GM21786 (cell line): ENCODE measurements at regions not wholly inside any gene's neighbourhood (a gene's known extent, or its start where the extent isn't known, plus 50 kb on each side); places are given as distances from the start of the nearest gene placed in this dataset.
"Not testable (repeated sequence)": the region's sequence is repeated elsewhere in the genome, so short reads cannot be mapped to it uniquely, and the experiment has no call there.

ENCODE experiments used
- ATAC-seq: cut with Tn5 transposase; IDR thresholded peaks from one replicate; pipeline ENCODE4 v1.9.1; 2021; ENCODE audit not compliant: unreplicated experiment

DNA sequence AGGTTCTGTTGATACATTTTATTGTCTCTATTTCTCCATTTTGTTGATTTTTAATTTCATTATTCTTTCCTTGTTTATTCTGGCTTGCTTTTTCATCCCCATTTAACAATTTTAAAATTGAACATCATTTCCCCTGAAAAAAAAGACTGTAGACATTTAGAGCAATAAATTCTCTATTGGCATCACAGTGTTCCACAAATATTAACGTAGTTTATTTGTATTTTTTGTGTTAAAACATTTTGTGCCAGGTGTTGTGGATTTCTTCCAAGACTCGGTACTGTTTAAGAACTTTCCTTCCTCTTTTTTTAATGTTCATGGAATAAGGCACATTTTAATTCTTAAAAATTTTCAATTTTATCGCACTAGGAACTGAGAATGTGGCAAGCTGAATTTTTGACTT, 156.1 kb upstream of the NPY start:
- ATAC-seq: no peak

DNA sequence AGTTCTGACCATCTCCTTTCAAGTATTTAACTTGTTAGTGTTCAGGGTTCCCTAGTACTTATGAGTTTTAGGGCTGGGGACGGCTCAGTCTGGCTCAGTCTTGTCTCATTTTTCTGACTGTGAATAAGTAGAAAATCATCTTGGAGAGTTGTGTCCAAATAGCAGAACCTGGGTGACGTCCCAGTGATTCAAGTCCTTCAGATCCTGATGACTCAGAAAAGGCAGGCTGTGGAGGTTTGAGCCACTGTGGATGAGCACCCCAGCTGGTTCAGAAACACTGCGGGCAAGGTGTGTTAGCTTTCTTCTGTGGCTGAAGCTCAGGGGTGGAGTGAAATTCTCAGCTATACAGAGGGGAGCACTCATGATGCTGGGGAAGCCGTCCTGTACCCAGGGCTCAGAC, 154.4 kb upstream of the NPY start:
- ATAC-seq: no peak

DNA sequence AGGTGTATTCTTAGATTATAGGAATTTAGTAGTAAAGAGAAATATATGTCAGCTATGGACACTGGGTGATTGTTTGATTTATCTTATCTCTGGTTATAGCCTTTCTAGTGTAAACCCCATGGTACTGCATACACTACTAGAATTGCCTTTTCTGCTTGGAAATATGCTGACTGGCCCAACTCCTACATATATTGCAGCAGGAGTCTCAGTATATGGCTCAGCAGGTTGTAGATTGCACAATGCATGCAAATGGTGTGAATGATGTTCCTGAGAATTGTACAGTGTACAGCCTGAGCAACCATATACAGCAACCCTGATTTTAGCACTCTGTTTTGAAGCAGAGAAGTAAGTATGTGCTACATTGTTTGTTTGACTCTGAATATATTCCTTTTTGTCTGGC, 153.4 kb upstream of the NPY start:
- ATAC-seq: no peak

DNA sequence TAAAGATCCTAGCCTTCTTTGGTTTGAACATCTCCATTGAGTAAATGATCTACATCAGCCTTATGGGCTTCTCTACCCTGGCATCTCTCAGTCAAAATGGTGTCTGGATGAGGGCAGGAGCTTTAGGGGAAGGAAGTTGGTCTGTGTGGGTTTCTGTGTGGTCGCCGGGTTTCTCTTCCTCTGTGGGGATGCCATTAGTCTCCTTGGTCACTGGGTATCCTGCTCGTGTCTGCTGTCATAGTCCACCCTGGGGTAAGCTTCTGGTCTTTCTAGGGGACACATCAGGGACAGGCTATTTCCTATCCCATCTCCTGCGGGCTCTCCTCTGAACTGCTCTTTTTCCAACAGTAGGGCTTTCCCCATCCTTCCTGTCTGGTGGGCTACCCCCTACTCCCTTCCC, 150.3 kb upstream of the NPY start:
- peak; percentile 41 for ATAC-seq

DNA sequence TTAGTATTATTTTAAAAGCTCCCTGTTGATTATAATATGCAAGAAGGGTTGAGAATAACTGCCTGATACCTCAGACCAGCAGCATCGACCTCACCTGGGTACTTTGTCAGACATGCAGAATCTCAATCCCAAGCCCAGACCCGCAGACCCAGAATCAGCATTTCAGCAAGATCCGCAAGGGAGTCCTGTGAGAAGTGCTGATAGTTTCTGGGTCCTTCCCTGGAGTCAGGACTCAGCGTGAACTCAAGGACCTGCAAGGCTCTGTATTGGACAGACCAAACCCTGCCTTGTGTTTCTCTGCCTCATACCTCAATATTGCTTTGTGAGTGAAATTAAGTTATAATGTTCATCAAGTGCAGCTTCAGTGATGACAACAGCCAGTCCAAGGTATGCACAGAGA, 149.5 kb upstream of the NPY start:
- no peak for ATAC-seq

DNA sequence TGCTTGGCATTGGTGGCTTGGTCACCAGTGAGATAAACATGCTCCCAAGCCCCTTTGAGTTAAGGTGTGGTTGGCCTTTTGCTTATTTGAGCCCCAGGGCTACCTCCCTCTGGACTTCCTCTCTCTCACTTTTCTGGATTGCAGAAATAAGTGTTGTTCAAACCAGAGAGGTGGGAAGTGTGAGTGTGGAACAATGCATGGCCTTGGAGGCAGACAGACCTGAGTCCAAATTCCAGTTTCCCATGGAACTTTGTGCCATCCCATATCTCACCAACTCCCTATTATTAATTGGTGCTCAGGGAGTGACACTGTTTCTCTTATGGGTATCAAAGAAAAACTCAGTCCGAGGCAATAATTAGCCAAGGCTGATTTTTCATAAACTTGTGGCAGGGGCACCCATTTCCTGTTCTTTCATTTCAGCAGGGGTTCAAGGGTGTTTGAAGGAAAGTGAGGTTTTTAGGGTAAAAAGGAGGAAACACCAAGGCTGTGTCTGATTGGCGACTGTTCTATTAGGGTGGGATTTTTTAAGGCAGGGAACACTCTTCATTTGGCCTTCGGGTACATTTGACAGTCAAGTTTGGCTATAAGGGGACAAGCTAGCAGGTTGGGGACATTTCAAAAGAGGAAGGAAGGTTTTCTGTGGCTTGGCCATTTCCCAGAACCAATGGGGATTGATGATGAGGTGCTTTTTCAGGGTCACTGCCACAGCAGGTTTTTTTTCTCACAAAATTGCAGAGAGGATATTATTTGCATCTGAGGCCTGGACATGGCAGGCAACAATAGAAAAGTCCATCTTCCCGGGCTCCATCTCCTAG, 148.8 kb upstream of the NPY start:
- ATAC-seq: peak; percentile 73

DNA sequence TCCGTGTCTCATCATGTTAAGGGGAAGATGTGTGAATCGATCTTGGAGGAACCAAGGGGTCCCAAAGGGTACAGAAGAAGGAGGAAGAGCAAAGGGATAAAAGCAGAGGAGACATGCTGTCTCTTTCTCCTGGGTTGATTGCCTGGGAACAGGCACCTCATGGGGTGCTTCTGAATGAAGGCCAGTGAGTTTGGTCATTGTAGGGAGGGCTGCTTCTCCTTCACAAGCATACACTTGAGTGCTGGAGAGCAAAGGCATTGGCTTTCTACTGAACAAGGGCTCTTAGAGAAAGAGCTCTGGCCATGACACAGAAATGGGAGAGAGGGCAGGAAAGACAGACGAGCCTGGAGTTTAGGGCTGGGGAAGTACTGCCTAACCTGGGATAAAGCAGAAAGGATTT, 146.7 kb upstream of the NPY start:
- ATAC-seq: no peak

DNA sequence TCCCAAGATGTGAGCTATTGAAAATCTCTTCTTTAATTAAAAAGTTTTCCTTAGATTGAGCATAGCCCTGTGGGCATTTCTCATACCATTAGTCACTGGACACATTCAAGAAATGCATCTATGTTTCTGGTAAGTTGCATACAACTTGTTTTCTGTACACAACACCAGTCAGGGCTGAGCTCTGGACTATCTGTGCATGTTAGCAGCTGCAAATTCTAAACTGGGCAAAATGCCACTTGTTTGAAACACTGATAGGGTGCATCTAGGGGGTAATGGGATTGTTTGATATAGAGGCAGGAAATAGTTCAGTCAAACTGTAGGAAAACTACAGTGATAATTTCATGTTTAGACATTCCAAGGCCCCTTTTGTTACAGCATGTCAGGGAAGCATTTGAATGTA, 145.6 kb upstream of the NPY start:
- ATAC-seq: no peak

DNA sequence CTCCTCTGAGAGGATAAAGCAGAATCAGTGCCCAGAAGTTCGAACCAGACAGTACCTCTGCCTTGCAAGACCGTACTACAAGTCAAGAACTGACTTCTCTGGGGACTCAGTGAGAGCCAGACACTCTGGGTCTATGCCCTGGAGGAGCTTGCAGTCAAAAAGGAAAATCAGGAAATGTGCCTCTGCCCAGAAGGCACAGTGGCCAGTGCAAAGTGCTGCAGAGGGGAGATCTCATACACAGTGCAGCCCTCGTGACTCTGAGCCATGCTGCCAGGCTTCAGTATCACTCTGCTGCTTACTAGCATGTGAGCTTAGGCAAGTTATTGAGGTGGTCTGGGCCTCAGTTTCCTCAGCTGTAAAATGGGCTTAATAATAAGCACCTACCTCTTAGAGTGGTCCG, 144.0 kb upstream of the NPY start:
- ATAC-seq: no peak

DNA sequence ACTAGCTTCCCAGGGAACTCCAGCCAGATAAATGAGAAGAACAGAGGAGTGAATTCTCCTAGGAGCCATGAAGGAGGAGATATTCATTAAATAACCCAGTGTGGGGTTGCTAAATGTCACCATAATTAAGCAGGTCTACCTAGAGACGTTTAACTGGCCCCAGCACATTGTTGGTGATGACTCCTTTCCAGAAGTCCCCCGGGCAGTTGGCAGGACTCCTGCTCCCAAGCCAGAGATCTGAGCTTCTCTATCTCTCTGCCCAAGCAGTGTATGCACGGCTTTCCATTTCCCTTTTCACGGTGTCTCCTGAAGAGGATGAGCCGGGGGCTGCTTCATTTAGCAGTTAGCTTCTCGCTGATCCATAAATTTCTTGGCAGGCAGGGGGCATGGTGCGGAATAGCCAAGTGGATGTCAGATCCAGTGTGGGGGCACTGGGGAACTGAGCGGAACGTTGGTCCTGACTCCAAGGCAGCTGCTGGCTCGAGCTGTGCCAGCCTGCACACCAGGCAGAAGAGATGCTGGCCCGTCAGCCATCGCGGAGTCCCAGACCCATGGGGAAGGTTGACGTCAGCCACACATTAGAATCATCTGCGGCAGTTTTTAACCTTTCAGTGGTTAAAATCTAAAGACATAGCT, 142.0 kb upstream of the NPY start:
- no peak for ATAC-seq

DNA sequence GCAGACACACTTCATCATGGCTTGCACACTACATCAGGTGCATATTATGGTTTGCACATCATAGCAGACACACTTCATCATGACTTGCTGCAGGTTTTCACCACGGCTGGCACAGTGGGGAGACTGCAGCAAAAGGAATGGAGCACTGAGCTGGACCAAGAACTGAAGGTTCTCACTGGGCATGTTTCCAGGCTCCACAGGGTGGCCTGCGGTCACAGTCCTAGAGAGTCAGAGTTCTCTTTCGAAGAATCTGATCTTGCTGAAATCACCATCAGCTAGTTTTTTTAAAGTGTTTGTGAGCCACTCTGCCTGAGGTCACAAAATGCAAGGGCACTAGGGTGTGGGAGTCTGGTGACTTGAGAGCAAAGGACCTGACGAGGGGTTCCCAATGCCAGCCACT, 140.4 kb upstream of the NPY start:
- ATAC-seq: no peak

DNA sequence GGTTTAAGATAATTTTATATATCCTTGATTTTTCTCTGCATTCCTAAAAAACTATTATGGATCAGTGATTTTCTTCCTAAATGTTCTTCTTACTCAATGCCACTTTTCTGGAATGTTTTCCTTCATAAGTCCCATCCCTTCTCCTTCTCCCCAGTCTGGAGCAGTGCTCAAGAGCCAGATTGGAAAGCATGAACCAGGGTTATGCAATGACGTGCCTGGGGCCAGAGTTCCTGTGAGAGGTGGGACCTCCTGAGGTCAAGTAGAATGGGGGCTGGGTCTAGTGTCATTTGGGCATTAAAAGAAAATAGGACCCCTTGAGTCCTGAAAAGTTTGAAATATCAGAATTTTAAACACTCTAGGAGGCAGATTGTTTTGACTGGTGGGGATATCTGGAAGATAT, 132.0 kb upstream of the NPY start:
- ATAC-seq: no peak

DNA sequence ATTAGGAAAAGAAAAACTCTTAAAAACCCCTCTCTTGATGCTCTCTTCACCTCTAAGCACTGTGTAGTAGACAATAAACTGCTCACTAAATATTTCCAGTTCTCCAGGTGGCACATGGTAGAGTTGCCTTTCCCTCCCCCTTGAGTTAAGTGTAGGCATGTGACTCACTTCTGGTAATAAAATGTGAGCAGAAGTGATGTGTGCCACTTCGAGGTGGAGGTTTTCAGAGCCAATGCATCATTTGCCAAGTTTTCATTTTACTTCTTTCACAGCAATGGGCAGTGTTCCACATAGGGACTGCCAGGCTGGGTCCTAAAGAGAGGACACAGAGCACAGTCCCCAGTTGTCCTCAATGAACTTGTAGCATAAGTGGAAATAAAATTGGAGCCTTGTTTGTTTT, 131.6 kb upstream of the NPY start:
- ATAC-seq: no peak

DNA sequence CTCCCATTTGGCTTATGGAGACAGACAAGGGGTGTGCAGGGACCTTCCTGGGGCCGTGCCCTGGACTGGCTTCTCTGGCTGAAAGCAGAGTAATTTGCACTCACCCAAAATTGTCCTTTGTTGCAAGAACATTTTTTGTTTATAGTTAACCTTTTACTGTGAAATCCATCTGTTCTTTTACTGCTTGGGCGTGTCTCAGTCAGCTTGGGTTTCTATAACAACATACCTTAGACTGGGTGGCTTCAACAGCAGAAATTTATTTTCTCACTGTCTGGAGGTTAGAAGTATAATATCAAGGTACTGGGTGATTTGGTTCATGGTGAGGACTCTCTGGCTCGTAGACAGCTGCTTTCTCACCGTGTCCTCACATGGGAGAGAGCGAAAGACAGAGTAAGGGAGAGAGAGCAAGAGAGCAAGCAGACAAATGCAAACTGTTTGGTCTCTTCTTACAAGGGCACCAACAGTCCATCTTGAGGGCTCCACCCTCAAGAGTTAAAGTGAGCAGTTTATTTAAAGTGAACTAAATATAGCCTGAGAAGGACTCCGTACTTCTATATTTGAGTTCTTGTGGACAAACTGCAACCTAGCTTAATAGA, 131.0 kb upstream of the NPY start:
- ATAC-seq: no peak

DNA sequence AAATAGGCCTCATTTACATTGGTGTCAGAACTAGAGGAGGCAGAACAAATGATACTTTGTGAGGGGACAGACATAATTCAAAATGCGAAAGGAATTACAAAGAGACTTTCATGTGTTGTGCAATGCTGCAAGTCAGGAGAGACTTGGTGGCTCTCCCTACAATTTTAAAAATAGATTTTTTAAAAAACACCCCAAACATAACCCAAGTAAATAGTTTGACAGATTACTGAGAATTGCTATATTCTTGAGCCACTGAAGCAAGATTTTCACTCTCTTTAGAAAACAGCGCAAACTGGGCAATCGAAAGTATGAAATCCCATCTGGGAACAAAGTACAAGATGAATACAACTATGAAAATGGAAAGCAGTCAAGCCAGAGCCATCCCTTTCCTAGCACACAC, 126.3 kb upstream of the NPY start:
- ATAC-seq: no peak

DNA sequence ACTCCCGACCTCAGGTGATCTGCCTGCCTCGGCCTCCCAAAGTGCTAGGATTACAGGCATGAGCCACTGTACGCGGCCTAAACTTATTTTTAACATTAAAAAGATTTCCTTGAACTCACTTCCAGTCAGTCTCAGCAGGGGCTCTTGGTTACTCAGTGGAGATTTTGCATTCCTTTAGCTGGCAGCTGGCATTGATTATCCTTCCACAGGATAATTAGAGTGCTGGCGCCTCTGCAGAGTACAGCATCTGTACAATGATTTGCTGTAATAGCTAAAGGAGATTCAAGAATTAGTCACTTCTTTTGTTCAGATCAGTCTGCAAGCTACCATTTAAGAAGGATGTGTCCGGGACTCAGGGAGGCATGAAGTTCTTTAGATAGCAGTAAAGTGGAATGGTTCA, 125.0 kb upstream of the NPY start:
- ATAC-seq: no peak

DNA sequence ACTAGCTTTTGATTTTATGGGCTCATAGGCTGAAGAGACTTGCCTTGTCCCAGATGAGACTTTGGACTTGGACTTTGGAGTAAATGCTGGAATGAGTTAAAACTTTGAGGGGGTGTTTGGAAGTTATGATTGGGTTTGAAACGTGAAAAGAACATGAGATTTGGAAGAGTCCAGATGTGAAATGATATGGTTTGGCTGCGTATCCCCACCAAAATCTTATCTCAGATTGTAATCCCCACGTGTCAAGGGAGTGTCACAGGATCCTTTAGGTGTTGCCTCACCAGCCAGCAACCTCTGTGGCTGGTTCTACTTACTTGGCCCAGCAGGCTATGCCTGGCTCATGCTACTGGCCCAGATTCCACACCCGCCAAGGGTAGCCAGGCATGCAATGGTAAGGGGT, 119.6 kb upstream of the NPY start:
- no peak for ATAC-seq

DNA sequence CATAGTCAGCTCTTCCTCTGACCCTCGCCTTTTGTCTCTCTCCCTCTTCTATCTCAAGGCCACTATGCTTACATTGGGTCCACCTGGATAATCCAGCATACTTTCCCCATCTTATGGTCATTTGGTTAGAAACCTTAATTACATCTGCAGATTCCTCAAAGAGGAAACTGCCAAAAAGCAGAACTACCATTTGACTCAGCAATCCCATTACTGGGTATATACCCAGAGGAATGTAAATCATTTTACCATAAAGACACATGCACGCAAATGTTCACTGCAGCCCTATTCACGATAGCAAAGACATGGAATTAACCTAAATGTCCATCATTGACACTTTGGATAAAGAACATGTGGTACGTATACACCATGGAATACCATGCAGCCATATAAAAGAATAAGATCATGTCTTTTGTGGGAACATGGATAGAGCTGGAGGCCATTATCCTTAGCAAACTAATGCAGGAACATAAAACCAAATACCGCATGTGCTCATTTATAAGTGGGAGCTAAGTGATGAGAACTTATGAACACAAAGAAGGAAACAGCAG, 114.8 kb upstream of the NPY start:
- no peak for ATAC-seq

DNA sequence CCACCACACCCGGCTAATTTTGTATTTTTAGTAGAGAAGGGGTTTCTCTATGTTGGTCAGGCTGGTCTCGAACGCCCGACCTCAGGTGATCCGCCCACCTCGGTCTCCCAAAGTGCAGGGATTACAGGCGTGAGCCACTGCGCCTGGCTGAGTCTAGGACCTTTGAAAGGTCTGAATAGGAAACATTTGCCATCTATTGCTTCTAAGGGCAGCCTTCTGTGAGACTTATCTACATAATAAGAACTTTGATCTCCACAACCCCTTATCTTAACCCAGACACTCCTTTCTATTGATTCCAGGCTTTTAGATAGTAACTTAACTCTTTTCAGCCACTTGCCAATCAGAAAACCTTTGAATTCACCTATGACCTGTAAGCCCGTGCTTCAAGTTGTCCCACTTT, 112.0 kb upstream of the NPY start:
- ATAC-seq: not testable (repeated sequence)

DNA sequence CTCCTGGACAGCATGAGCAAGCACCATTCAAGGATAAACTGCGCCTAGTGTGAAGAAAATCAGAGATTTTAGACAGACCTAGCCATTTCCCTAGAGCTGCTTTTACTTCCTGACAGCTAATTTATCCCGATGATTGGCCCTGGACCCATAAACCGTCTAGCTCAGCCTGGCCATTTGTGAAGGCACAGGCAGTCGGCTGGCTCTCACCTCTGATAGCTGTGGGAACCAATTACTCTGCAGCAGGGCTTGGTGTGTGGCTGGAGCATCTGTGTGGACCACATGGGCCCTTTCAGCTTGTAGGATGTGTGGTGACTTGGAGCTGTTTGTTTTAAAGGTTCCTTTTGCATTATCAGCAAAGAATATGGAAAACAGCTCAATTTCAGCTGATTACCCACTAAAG, 111.1 kb upstream of the NPY start:
- ATAC-seq: no peak

DNA sequence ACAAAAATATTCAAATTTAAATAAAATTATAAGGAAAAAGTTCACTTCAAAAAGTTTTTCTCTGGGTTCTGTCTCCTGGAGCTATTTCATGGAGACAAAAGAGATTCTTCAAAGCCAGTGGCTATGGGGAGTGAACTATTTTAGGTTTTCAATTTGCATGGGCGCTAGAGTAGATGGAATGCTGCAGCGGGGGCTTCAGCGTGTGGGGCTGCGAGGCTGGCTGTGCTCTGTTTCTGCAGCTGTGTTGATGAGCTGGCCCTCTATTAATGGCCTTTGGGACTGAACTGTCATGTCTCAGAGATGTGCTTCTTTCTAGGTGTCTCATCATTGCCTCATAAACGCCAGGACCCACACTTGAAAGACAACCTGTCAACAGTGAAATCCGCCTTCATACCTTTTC, 108.4 kb upstream of the NPY start:
- ATAC-seq: no peak
